Left hindlimb (tissue), 1 donor: ENCODE measurements at regions not wholly inside any gene's neighbourhood (a gene's known extent, or its start where the extent isn't known, plus 50 kb on each side); places are given as distances from the start of the nearest gene placed in this dataset.

Experiments
- DNase-seq: peaks from one replicate; pipeline ENCODE4 v3.0.0-alpha.2; 2018

DNA sequence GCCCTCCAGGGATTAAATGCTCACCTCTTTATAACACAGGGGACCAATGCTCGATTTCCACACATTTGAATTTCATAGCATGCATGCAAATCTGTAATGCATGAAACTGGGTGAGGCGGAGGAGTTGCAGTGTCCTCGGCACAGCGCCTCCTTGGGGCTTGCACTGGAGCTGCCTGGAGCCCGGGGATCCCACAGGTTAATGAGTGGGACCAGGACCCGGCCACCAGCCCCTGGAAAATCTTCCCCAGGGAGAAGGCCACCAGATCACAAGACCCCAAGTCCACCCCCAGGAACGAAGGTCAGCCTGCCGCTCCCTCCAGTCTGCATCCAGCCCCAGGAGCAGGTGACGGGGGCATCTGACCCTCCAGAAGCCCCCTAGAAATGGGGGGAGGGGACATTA, 119.1 kb downstream of the MN1 start:
- DNase-seq, result no peak

DNA sequence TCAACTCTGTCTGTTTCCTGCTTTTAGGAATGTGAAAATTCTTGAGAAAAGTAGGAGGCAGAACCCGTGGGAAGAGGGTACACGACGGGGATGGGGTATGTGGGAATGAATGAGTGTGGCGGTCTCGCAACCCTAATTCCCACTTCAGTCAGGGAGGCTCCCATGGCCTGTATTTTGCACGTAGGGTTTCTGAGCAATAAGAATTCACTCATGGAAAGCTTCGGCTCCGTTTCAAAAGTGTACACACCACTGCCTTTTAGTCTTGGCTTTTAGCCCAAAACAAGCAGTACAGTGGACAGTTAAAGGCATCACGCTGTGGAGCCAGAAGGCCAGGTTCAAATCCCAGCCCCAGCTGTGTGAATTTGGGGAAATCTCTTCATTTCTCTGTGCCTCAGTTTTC, 116.7 kb downstream of the MN1 start:
- DNase-seq, result no peak

DNA sequence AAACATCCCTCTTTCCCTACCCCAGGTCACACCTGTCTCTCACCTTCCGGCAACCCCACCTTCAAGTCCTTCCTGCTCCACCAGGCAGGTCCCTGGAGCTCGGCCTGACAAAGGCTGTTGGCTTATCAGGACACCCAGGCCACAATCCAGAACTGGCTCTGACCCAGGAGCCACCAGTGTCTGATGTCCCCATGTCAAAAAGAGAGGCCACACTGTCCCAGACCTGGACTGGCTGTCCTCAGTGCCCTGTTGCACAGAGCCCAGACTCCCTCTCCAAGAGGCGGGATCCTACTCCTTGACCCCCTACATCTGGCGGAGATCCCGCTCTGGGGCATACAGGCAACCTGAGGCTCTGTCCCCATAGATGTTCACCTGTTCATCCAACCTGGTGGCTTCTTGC, 116.0 kb downstream of the MN1 start:
- no peak for DNase-seq

DNA sequence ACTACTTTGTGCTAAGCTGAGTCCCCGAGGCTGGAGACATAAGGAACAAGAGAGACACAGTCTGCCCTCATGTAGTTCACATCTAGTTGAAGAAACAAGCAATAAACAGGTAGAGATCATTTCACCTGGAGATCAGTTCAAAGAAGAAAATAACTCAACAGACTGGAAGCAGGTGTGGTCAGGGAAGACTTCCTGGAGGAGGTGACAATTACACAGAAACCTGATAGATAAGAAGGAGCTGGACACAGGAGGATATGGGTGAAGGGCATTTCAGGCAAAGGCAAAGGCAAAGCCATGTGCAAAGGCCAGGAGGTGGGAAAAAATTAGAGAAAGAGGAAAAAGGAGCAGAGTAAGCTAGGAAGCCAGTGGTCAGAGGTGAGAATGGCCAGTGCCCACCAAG, 115.6 kb downstream of the MN1 start:
- no peak for DNase-seq

DNA sequence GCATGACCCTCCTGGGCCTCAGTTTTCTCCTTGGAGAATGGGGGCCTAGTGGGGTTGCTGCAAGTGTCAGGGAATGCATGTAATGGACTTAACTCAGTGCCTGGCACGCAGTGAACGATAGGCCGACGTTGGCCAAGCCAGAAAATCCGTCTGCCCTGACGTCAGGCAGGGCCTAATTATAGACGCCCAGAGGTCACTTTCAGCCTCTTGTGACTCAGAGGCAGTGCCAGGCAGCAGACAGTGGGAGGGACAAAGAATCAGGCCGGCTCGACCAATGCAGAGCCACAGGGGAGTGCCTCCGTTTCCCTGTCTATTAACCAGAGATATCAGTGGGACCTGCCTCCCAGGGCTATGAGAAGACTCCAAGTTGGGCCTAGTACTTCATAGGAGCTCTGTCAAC, 115.0 kb downstream of the MN1 start:
- peak; percentile 50 for DNase-seq

DNA sequence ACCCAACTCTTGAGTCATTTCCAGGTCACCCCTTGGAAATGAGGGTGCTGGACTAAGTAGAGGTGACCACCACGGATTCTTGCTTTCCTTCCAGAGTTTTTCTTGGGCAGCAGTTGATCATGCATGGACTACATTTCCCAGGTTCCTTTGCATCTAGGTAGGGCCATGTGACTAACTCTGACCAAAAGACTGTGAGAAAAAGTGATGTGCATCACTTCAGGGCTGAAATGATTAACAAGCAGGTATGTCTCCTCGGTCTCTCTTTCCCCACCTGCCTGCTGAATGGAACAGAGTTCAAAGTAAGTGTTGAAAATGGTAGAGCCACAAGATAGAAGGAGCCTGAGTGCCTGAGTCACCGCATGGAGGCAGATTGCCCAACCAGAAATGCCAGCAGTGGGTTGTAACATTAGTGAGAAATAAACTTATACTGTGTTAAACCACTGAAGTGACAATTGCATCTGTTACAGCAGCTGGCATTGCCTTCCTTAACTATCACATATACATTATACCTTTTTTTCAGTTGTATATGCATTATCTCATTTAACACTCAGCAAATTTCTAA, 113.5 kb downstream of the MN1 start:
- DNase-seq, result no peak

DNA sequence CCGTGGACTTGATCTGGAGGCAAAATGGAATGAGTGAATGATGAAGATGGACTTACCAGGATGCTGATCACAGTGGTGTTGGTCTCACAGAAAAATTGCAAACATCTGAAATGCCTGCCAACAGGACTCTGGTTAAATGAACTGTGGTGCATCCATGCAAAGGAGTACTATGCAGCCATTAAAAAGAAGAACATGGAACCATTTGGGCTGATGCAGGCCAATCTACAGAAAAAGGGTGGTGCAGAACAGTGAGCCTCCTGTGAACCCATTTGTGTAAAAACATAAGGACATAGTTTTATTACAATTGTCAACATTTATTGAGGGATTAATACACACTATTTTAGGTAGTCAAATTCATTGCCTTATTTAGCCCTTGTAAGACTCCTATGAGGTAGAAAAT, 111.9 kb downstream of the MN1 start:
- no peak for DNase-seq

DNA sequence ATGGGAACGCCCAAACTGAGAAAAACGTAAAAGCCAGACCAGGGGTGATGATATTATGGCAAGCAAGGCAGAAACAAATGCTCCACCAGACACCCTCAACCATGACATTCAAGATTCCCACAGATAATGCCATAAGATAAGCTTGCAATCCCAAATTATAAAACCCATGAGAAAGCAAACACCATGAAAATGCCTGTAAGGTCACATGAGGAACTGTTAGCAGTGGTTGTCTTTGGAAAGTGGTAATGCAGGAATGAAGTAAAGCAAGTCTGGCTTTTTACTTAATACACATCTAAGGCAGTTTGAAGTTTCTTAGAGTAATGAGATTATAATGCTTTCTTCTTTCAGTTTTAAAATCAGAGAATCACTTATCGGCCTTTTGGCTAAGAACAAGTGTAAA, 111.0 kb downstream of the MN1 start:
- DNase-seq, result no peak

DNA sequence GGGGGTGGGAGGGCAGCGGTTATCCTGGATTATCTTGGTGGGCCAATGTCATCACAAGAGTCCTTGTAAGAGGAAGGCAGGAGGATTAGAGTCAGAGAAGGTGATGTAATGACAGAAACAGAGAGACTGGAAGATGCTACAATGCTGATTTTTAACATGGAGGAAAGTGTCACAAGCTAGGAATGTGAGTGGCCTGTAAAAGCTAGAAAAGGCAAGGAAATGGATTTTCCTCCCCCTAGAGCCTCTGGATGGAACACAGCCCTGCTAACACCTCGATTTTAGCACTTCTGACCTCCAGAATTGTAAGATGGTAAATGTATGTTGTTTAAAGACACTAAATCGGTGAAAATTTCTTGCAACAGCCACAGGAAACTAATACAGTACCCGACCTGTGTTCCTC, 109.3 kb downstream of the MN1 start:
- no peak for DNase-seq

DNA sequence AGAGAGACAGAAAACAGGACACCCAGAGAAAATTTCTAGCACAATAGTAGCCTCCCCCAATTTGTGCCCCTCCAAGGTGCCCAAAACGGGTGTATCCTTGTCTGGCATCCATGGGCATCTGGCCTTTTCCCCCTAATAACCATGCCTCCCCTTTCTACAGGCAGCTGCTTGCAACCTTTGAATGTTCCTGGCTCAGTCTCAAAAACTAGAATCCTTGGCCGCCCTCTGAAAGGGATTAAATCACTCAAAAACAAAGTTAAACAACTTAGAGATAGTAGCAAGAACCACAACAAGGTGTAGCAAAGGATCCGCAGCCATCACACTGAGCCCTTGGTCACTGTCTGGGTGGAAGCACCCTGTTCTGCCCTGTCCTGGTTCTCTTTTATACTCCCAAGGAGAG, 105.6 kb downstream of the MN1 start:
- DNase-seq, result no peak

DNA sequence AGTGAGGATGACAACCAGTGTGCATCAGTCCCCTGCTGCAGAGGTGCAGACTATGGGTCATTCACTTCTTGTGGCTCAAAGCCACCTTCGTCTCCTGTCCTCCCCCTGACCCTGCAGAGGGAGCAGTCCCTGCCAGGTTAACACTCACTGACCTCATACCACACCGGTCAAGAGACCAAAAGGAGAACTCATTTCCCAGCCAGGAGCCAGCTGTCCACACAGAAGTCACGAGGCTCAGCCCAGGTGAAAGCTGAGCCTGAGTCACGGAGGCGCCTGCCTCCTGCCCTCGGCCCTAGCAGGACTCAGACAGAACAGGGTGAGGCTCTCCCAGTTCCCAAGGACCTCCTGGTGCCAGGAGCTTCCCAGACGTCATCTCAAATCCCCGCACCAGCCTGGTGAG, 103.7 kb downstream of the MN1 start:
- no peak for DNase-seq
